Right lobe of liver (tissue), 4 donors: ENCODE measurements at regions not wholly inside any gene's neighbourhood (a gene's known extent, or its start where the extent isn't known, plus 50 kb on each side); places are given as distances from the start of the nearest gene placed in this dataset.

Experiments
- POLR2A ChIP-seq: fragments of 450-650 bp; IDR thresholded peaks from one replicate; pipeline ENCODE4 v1.6.1; 2017; ENCODE audit warnings: antibody characterized with exemption, mild to moderate bottlenecking
- TF ChIP-seq, protein P1 (sequence below), 4 donors: fragments of 200-600 bp in 3 of 4; fragments of 450-650 bp in 1 of 4; IDR thresholded peaks; one replicate each; pipeline versions ENCODE4 v1.5.1 to v1.8.0; 2016 to 2022; ENCODE audit warnings: antibody characterized with exemption in 4 of 4, mild to moderate bottlenecking in 2 of 4
- donor health status: DM: no; HTN: no; CAD: no.
- donor health status: DM: no; HTN: no; CAD: no.
- donor health status: DM: no; HTN: yes; CAD: no.

- TF ChIP-seq, protein P1, sequence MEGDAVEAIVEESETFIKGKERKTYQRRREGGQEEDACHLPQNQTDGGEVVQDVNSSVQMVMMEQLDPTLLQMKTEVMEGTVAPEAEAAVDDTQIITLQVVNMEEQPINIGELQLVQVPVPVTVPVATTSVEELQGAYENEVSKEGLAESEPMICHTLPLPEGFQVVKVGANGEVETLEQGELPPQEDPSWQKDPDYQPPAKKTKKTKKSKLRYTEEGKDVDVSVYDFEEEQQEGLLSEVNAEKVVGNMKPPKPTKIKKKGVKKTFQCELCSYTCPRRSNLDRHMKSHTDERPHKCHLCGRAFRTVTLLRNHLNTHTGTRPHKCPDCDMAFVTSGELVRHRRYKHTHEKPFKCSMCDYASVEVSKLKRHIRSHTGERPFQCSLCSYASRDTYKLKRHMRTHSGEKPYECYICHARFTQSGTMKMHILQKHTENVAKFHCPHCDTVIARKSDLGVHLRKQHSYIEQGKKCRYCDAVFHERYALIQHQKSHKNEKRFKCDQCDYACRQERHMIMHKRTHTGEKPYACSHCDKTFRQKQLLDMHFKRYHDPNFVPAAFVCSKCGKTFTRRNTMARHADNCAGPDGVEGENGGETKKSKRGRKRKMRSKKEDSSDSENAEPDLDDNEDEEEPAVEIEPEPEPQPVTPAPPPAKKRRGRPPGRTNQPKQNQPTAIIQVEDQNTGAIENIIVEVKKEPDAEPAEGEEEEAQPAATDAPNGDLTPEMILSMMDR (IDR thresholded peaks at IDR 0.05): no peak
- no peak for TF ChIP-seq POLR2A
These were observed 65.9 kb upstream of the MEOX2 start for GRCh38 chr7:15752377-15752776.
